ENCODE measurements at regions not wholly inside any gene's neighbourhood (a gene's known extent, or its start where the extent isn't known, plus 50 kb on each side); places are given as distances from the start of the nearest gene placed in this dataset.

DNA sequence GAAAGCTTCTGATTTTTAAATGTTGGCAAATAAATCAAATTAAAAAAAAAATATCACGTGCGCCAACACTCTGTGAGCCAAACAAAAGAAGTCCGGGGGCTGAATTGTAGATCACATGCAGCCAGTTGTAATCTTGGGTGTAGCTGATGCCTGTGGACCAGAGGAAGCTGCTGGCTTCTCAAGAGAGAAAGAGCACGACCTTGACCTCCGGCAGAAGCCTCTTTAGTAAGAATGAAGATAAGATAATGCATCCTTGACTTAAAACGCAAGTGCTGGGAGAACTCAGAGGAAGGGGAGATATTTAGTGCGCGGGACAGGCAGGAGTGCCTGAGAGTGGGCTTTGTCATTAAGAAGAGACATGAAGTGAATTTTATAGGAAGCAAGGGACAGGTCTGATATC is 162.8 kb upstream of the TBX3 start:
- 69 to 79% methylated on average over 8 of the region's 8 CpGs for WGBS, 2 donors
- Histone ChIP-seq H3K36me3 (ENCODE audit: control insufficient read depth in 4 of 4, insufficient read depth in 4 of 4, low read length in 4 of 4) (no peaks in the 10 kb centered on the region), H3K9ac (ENCODE audit: insufficient read depth in 1 of 2, low read length in 2 of 2) (no peak overlapping the region), H3K4me1 (ENCODE audit: control insufficient read depth in 5 of 5, insufficient read depth in 5 of 5, low read length in 5 of 5) (no peaks in the 10 kb centered on the region), H3K27me3 (ENCODE audit: control insufficient read depth in 3 of 3, insufficient read depth in 3 of 3, low read length in 2 of 3) (no peaks in the 10 kb centered on the region), H3K4me3 (no peak overlapping the region), H3K9me3 (ENCODE audit: control insufficient read depth in 4 of 4, insufficient read depth in 3 of 4, low read length in 3 of 4) (no peaks in the 10 kb centered on the region), H3K27ac (ENCODE audit: low read depth in 1 of 2, low read length in 1 of 2) (no peak overlapping the region)
- ATAC-seq (ENCODE audit: insufficient read depth, low FRiP score) (no peak), DNase-seq (no peak)
- TF ChIP-seq, protein P1, sequence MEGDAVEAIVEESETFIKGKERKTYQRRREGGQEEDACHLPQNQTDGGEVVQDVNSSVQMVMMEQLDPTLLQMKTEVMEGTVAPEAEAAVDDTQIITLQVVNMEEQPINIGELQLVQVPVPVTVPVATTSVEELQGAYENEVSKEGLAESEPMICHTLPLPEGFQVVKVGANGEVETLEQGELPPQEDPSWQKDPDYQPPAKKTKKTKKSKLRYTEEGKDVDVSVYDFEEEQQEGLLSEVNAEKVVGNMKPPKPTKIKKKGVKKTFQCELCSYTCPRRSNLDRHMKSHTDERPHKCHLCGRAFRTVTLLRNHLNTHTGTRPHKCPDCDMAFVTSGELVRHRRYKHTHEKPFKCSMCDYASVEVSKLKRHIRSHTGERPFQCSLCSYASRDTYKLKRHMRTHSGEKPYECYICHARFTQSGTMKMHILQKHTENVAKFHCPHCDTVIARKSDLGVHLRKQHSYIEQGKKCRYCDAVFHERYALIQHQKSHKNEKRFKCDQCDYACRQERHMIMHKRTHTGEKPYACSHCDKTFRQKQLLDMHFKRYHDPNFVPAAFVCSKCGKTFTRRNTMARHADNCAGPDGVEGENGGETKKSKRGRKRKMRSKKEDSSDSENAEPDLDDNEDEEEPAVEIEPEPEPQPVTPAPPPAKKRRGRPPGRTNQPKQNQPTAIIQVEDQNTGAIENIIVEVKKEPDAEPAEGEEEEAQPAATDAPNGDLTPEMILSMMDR (IDR thresholded peaks at IDR 0.05; ENCODE audit: control extremely low read depth, extremely low read depth): no peak

DNA sequence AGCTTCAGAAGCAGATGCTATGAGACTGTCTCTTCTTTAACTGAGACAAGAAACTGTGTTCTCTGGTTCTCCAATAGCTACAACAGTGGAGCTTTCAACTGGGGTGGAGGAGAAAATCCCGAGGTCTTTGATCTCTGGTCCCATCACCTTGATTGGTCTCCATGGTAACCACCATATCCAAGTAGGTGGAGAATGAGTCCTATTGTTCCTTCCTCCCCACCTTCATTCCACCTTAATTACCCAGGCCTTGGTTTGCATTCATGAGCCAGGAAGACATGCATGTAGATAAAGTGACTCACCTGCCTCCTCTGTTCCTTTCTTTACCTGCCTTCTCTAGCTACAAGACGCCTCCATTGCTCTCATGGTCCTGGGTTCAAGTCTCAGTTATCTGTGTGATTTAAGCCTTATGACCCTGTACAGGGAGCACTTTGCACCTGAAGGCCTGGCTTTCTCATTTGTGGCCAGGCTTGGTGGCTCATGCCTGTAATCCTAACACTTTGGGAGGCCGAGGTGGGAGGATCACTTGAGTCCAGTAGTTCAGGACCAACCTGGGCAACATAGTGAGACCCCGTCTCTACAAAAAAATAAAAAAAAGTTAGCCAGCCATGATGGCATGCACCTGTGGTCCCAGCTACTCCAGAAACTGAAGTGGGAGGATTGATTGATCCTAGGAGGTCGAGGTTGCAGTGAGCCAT is 157.7 kb upstream of the TBX3 start:
- no peak overlapping the region for H3K9ac ChIP-seq (ENCODE audit: insufficient read depth in 1 of 2, low read length in 2 of 2)
- H3K27me3 ChIP-seq (ENCODE audit: control insufficient read depth in 3 of 3, insufficient read depth in 3 of 3, low read length in 2 of 3): no peaks in the 10 kb centered on the region
- DNase-seq: no peak
- WGBS, 2 donors: 65 to 84% methylated on average over 5 of the region's 5 CpGs
- H3K9me3 ChIP-seq (ENCODE audit: control insufficient read depth in 4 of 4, insufficient read depth in 3 of 4, low read length in 3 of 4): no peaks in the 10 kb centered on the region
- H3K27ac ChIP-seq (ENCODE audit: low read depth in 1 of 2, low read length in 1 of 2): no peak overlapping the region
- no peak overlapping the region for H3K4me3 ChIP-seq
- H3K4me1 ChIP-seq (ENCODE audit: control insufficient read depth in 5 of 5, insufficient read depth in 5 of 5, low read length in 5 of 5): no peaks in the 10 kb centered on the region
- H3K36me3 ChIP-seq (ENCODE audit: control insufficient read depth in 4 of 4, insufficient read depth in 4 of 4, low read length in 4 of 4): no peaks in the 10 kb centered on the region
- ATAC-seq (ENCODE audit: insufficient read depth, low FRiP score): no peak
- TF ChIP-seq, protein P1 (IDR thresholded peaks at IDR 0.05; ENCODE audit: control extremely low read depth, extremely low read depth): no peak

DNA sequence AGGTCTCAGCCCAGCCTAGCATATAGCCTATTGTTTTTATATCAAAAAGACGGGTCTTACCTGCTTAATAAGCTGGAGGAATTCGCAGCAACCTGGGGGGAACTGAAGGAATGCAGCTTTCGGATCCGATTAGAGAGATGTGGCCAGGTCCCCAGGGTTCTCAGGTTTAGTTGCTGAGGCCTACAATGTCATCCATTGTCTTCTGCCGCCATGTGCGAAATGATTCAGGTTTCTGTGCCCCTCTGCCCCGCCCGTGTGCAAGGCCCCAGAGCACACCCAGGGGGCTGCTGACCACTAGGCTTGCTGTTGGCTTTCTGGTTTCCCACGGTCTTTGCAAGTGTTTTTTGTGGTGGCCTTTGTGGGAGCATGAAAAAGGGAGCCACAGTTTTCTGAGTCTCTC is 154.5 kb upstream of the TBX3 start:
- Histone ChIP-seq H3K27me3 (ENCODE audit: control insufficient read depth in 3 of 3, insufficient read depth in 3 of 3, low read length in 2 of 3) (no peaks in the 10 kb centered on the region), H3K36me3 (ENCODE audit: control insufficient read depth in 4 of 4, insufficient read depth in 4 of 4, low read length in 4 of 4) (no peaks in the 10 kb centered on the region), H3K9ac (ENCODE audit: insufficient read depth in 1 of 2, low read length in 2 of 2) (no peak overlapping the region), H3K27ac (ENCODE audit: low read depth in 1 of 2, low read length in 1 of 2) (no peak overlapping the region), H3K4me3 (no peak overlapping the region), H3K4me1 (ENCODE audit: control insufficient read depth in 5 of 5, insufficient read depth in 5 of 5, low read length in 5 of 5) (no peaks in the 10 kb centered on the region), H3K9me3 (ENCODE audit: control insufficient read depth in 4 of 4, insufficient read depth in 3 of 4, low read length in 3 of 4) (peaks cover 0 to 4% (median 2%) of the 10 kb centered on the region in 4 donors)
- 88 to 91% methylated on average over 9 of the region's 9 CpGs for WGBS, 2 donors
- DNase-seq (no peak), ATAC-seq (ENCODE audit: insufficient read depth, low FRiP score) (no peak)
- TF ChIP-seq, protein P1 (IDR thresholded peaks at IDR 0.05; ENCODE audit: control extremely low read depth, extremely low read depth): no peak

DNA sequence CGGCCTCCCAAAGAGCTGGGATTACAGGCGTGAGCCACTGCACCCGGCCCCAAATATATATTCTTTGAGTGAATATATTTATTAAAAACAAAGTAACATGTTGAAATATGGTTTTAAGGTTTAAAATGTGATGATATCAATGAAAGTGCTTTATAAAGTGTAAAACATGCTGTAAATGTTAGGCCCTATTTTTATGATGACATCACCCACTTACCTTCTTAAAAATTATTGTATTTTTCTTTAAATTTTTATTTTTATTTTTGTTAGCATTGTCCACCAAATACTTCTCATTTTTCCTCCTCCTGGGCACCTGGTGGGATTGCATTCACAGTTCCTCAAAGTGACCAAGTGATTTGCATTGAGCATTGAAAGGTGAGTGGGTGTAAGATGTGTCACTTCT is 152.6 kb upstream of the TBX3 start:
- 97 to 99% methylated on average over 3 of the region's 3 CpGs for WGBS, 2 donors

More for the DNA sequence above, 152.6 kb upstream of the TBX3 start:
- Histone ChIP-seq H3K27me3 (ENCODE audit: control insufficient read depth in 3 of 3, insufficient read depth in 3 of 3, low read length in 2 of 3) (no peaks in the 10 kb centered on the region), H3K36me3 (ENCODE audit: control insufficient read depth in 4 of 4, insufficient read depth in 4 of 4, low read length in 4 of 4) (no peaks in the 10 kb centered on the region), H3K9ac (ENCODE audit: insufficient read depth in 1 of 2, low read length in 2 of 2) (no peak overlapping the region), H3K27ac (ENCODE audit: low read depth in 1 of 2, low read length in 1 of 2) (no peak overlapping the region), H3K4me1 (ENCODE audit: control insufficient read depth in 5 of 5, insufficient read depth in 5 of 5, low read length in 5 of 5) (peaks cover 0 to 3% (median 0%) of the 10 kb centered on the region in 5 donors), H3K9me3 (ENCODE audit: control insufficient read depth in 4 of 4, insufficient read depth in 3 of 4, low read length in 3 of 4) (peaks cover 0 to 4% (median 2%) of the 10 kb centered on the region in 4 donors), H3K4me3 (no peak overlapping the region)
- TF ChIP-seq, protein P1 (IDR thresholded peaks at IDR 0.05; ENCODE audit: control extremely low read depth, extremely low read depth): no peak
- ATAC-seq (ENCODE audit: insufficient read depth, low FRiP score): no peak
- DNase-seq: no peak
